Caco-2 (cell line): ENCODE measurements at regions not wholly inside any gene's neighbourhood (a gene's known extent, or its start where the extent isn't known, plus 50 kb on each side); places are given as distances from the start of the nearest gene placed in this dataset.
A peak's percentile ranks its signal among the peaks of the same experiment; 100 is the strongest.

Experiments
- BruUV-seq: library from RNA; stranded (reverse); fragments of 400-500 nt; replicated peaks from 2 replicates; lab custom pipeline; 2021; lab: Mats Ljungman, UMichigan
- CTCF ChIA-PET: fragments of 300-600 bp; sonication (Branson Sonifier 250); formaldehyde crosslinking; loops from one replicate; lab custom pipeline; 2022; ENCODE audit warnings: antibody characterized with exemption; lab: Charles Lee
- POLR2A ChIA-PET: fragments of 300-600 bp; sonication (Branson Sonifier 250); formaldehyde crosslinking; loops from one replicate; lab custom pipeline; 2022; ENCODE audit warnings: antibody characterized with exemption; lab: Charles Lee
- DNase-seq, 2 experiments: peaks; one replicate each; pipeline versions ENCODE4 v3.0.0 to v3.0.0-alpha.2; 2020 to 2022
- H3K27me3 ChIP-seq: replicated peaks from 2 replicates; pipeline ENCODE4 v1.6.0; 2011; ENCODE audit warnings: low read length; ENCODE audit not compliant: control insufficient read depth, insufficient read depth
- H3K36me3 ChIP-seq: 2 replicates; pipeline ENCODE4 v1.5.1; 2011; ENCODE audit warnings: low read length; ENCODE audit not compliant: control insufficient read depth, insufficient read depth
- H3K4me1 ChIP-seq: fragments of 250-450 bp; sonication (Bioruptor Pico); 2 replicates; pipeline ENCODE4 v1.5.1; 2020; ENCODE audit warnings: mild to moderate bottlenecking
- H3K4me3 ChIP-seq: 2 replicates; pipeline ENCODE4 v1.5.1; 2011; ENCODE audit warnings: low read depth, mild to moderate bottlenecking, control low read depth, low read length
- H3K9me3 ChIP-seq: fragments of 250-450 bp; sonication (Bioruptor Pico); 2 replicates; pipeline ENCODE4 v1.5.1; 2020; ENCODE audit warnings: mild to moderate bottlenecking, moderate library complexity
- H3K27ac Mint-ChIP-seq: one replicate; pipeline ENCODE4 v1.8.0; 2022; ENCODE audit warnings: mixed read lengths; ENCODE audit not compliant: unreplicated experiment
- H3K27me3 Mint-ChIP-seq: one replicate; pipeline ENCODE4 v1.8.0; 2022; ENCODE audit warnings: mixed read lengths; ENCODE audit not compliant: insufficient read depth, unreplicated experiment
- H3K36me3 Mint-ChIP-seq: one replicate; pipeline ENCODE4 v1.8.0; 2022; ENCODE audit warnings: mild to moderate bottlenecking, mixed read lengths; ENCODE audit not compliant: insufficient read depth, unreplicated experiment
- H3K4me1 Mint-ChIP-seq: one replicate; pipeline ENCODE4 v1.8.0; 2022; ENCODE audit warnings: low read depth, mixed read lengths; ENCODE audit not compliant: unreplicated experiment
- H3K4me3 Mint-ChIP-seq: one replicate; pipeline ENCODE4 v1.8.0; 2022; ENCODE audit warnings: mild to moderate bottlenecking, moderate library complexity, mixed read lengths; ENCODE audit not compliant: unreplicated experiment
- H3K9me3 Mint-ChIP-seq: one replicate; pipeline ENCODE4 v1.8.0; 2022; ENCODE audit warnings: mixed read lengths; ENCODE audit not compliant: unreplicated experiment
- CTCF ChIP-seq, 2 experiments: fragments of 200-600 bp in 1 of 2; IDR thresholded peaks; 1 replicate in 1 of 2; 2 replicates in 1 of 2; pipeline versions ENCODE4 v1.5.1 to v1.8.0; 2011 to 2022; ENCODE audit warnings: antibody characterized with exemption in 1 of 2, control low read depth in 1 of 2, inconsistent platforms in 1 of 2, low read depth in 1 of 2, low read length in 1 of 2, mild to moderate bottlenecking in 1 of 2, moderate library complexity in 1 of 2; ENCODE audit not compliant: insufficient read depth in 1 of 2, severe bottlenecking in 1 of 2, unreplicated experiment in 1 of 2
- intact Hi-C: fragments of 100-400 bp; cut with micrococcal nuclease; formaldehyde crosslinking; loops from one replicate; pipeline ENCODE4 v1.10.0; 2022; ENCODE audit not compliant: unreplicated experiment

GRCh38 chr6:170177772-170178560 is 112.9 kb downstream of the DLL1 start:
- no TSS peak for BruUV-seq
- Histone ChIP-seq H3K36me3 (no peaks in the 10 kb centered on the region), H3K4me1 (no peaks in the 10 kb centered on the region), H3K4me3 (no peak overlapping the region), H3K27me3 (no peaks in the 10 kb centered on the region), H3K9me3 (no peaks in the 10 kb centered on the region)
- CTCF ChIA-PET: no interaction called here
- H3K9me3 Mint-ChIP-seq: peaks cover under 1% of the 10 kb centered on the region
- POLR2A ChIA-PET: no interaction called here
- intact Hi-C loops: no loop called here
- peaks cover 26% of the 10 kb centered on the region for H3K36me3 Mint-ChIP-seq
- no peak overlapping the region for H3K27ac Mint-ChIP-seq
- DNase-seq: peak in 1 of 2 experiments; percentile 19
- TF ChIP-seq CTCF (IDR thresholded peaks at IDR 0.05; ENCODE audit: insufficient read depth in 1 of 2, low read depth in 1 of 2, low read length in 1 of 2, severe bottlenecking in 1 of 2, unreplicated experiment in 1 of 2): no peak
- H3K27me3 Mint-ChIP-seq: peaks cover 6% of the 10 kb centered on the region
- H3K4me1 Mint-ChIP-seq: no peaks in the 10 kb centered on the region
- no peak overlapping the region for H3K4me3 Mint-ChIP-seq

DNA sequence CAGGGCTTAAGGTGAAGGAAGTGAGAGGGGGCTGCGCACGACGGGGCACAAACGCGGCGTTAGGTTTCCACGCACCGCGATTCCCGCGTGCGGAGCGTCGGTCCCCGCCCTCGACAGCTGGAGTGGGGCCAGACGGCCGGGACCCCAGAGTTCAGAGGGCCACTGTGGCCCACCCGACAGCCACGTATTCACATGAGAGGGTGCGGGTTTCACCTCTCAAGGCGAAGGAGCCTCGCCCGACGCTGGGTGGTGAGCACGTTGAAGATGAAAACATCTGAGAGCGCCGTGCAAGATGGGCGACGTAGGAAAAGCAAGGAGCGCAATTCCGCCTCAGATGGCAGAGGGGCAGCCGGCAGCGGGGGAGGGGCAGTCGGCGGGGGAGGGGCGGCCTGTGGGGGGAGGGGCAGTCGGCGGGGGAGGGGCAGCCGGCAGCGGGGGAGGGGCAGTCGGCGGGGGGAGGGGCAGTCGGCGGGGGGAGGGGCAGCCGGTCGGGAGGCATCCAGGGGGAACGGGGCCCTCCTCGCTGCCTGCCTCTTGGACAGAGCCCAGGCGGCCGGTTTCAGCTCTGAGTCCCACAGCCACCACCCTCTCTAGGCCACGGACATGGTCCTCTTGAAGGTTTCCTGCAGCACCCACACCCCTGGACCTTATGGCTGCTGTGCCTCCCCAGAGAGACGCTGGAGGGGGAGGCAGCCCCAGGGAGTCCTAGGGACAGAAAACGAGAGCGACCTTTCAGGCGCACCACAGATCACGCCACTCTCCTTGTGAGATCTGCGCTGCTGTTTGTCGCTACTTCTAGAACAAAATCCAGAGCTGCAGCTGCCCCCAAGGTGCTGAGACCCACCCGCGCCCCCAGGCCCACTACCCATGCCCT is 113.7 kb downstream of the DLL1 start:
- no peak for TF ChIP-seq CTCF (IDR thresholded peaks at IDR 0.05; ENCODE audit: insufficient read depth in 1 of 2, low read depth in 1 of 2, low read length in 1 of 2, severe bottlenecking in 1 of 2, unreplicated experiment in 1 of 2)
- H3K4me1 Mint-ChIP-seq: no peaks in the 10 kb centered on the region

GRCh38 chr6:170176136-170176897 is 114.6 kb downstream of the DLL1 start:
- intact Hi-C loops: no loop called here
- no peak for TF ChIP-seq CTCF (IDR thresholded peaks at IDR 0.05; ENCODE audit: insufficient read depth in 1 of 2, low read depth in 1 of 2, low read length in 1 of 2, severe bottlenecking in 1 of 2, unreplicated experiment in 1 of 2)
- no peaks in the 10 kb centered on the region for H3K27me3 ChIP-seq
- no peak for DNase-seq
- ChIA-PET CTCF (no interaction called here), POLR2A (no interaction called here)
- no peaks in the 10 kb centered on the region for H3K36me3 ChIP-seq
- Mint-ChIP-seq H3K36me3 (peaks cover 26% of the 10 kb centered on the region), H3K4me3 (peak overlapping the region; percentile 48), H3K27ac (peak overlapping the region; percentile 48), H3K9me3 (no peaks in the 10 kb centered on the region), H3K27me3 (no peaks in the 10 kb centered on the region), H3K4me1 (no peaks in the 10 kb centered on the region)
- H3K4me1 ChIP-seq: no peaks in the 10 kb centered on the region
- no peaks in the 10 kb centered on the region for H3K9me3 ChIP-seq
- H3K4me3 ChIP-seq: no peak overlapping the region
- BruUV-seq: no TSS peak

More for the DNA sequence above, 113.7 kb downstream of the DLL1 start:
- H3K9me3 ChIP-seq: no peaks in the 10 kb centered on the region
- Mint-ChIP-seq H3K27me3 (peaks cover 2% of the 10 kb centered on the region), H3K9me3 (no peaks in the 10 kb centered on the region), H3K27ac (peak overlapping the region; percentile 48), H3K4me3 (peak overlapping the region; percentile 48), H3K36me3 (peaks cover 26% of the 10 kb centered on the region)
- no peak overlapping the region for H3K4me3 ChIP-seq
- CTCF ChIA-PET: no interaction called here
- DNase-seq: no peak
- POLR2A ChIA-PET: no interaction called here
- no peaks in the 10 kb centered on the region for H3K4me1 ChIP-seq
- no peaks in the 10 kb centered on the region for H3K27me3 ChIP-seq
- H3K36me3 ChIP-seq: no peaks in the 10 kb centered on the region
- intact Hi-C loops: no loop called here
- BruUV-seq: no TSS peak
